ENCODE measurements at regions not wholly inside any gene's neighbourhood (a gene's known extent, or its start where the extent isn't known, plus 50 kb on each side); places are given as distances from the start of the nearest gene placed in this dataset.

DNA sequence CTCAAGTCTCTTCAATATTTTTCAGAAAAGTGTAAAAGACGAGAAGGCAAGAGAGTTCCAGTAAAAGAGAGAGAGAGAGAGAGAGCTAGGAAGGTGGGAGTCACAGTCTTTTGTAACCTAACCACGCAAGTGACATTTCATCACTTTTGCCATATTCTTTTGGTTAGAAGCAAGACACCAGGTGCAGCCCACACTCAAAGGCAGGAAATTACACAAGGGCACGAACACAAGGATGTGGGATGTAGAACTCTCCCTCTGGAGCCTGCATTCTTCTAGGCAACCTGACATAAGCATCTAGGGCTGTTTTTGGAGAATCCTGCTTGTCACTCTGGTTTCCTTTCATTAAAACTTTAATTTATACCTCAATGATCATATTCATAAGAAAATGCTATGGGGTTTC, 1213.1 kb downstream of the DNAJB9 start:
- TF ChIP-seq, protein P1, sequence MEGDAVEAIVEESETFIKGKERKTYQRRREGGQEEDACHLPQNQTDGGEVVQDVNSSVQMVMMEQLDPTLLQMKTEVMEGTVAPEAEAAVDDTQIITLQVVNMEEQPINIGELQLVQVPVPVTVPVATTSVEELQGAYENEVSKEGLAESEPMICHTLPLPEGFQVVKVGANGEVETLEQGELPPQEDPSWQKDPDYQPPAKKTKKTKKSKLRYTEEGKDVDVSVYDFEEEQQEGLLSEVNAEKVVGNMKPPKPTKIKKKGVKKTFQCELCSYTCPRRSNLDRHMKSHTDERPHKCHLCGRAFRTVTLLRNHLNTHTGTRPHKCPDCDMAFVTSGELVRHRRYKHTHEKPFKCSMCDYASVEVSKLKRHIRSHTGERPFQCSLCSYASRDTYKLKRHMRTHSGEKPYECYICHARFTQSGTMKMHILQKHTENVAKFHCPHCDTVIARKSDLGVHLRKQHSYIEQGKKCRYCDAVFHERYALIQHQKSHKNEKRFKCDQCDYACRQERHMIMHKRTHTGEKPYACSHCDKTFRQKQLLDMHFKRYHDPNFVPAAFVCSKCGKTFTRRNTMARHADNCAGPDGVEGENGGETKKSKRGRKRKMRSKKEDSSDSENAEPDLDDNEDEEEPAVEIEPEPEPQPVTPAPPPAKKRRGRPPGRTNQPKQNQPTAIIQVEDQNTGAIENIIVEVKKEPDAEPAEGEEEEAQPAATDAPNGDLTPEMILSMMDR (IDR thresholded peaks at IDR 0.05; ENCODE audit: insufficient read depth, low read length, poor library complexity, severe bottlenecking) = no peak
- no peak overlapping the region for H3K4me3 ChIP-seq (replicated peaks; ENCODE audit: low read depth, low read length)
- no peak for DNase-seq (ENCODE audit: extremely low read depth, insufficient read length)

DNA sequence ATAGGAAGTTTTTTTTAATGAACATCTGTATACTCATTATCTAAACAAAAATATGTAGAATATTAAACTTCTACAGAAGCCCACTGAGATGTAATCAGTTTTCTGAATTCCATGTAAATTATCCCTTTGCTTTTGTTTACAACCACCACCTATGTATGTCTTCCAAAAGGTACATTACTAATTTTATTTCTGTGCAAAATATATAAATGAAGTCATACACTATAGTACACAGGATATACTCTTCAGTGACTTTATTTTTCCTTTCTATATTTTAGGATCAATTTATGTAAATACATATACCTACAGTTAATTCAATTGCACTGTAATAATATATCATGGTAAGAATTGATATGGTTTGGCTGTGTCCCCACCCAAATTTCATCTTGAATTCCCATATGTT, 1236.9 kb downstream of the DNAJB9 start:
- no peaks in the 10 kb centered on the region for H3K36me3 ChIP-seq (ENCODE audit: control insufficient read depth, insufficient read depth, low read length)
- no peaks in the 10 kb centered on the region for H3K27me3 ChIP-seq (replicated peaks; ENCODE audit: control insufficient read depth, insufficient read depth, low read length)
- DNase-seq (ENCODE audit: extremely low read depth, insufficient read length) = no peak
- TF ChIP-seq, protein P1 (IDR thresholded peaks at IDR 0.05; ENCODE audit: insufficient read depth, low read length, poor library complexity, severe bottlenecking) = no peak
- no peak overlapping the region for H3K4me3 ChIP-seq (replicated peaks; ENCODE audit: low read depth, low read length)

More for the DNA sequence above, 1213.1 kb downstream of the DNAJB9 start:
- Histone ChIP-seq H3K36me3 (ENCODE audit: control insufficient read depth, insufficient read depth, low read length) (no peaks in the 10 kb centered on the region), H3K27me3 (replicated peaks; ENCODE audit: control insufficient read depth, insufficient read depth, low read length) (no peaks in the 10 kb centered on the region)

DNA sequence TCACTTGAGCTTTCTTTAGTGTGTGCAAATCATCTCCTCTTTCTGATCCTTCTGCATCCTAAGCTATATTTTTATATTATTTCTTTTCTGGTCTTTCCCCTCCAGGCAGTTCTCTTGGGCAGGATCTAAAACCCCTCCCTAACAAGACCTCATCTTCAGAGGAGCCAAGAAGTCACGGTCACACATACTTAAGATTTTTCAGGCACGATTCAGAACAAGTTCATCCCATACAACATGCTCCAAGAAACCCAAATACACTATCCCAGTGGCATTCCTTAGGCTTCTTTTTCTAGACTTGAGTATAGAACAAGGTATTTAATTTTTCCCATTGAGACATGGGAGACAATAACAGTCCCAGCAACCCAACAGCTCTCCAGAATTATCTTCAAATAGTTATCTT, 1251.5 kb downstream of the DNAJB9 start:
- H3K36me3 ChIP-seq (ENCODE audit: control insufficient read depth, insufficient read depth, low read length) = no peaks in the 10 kb centered on the region
- TF ChIP-seq, protein P1 (IDR thresholded peaks at IDR 0.05; ENCODE audit: insufficient read depth, low read length, poor library complexity, severe bottlenecking) = no peak
- no peak for DNase-seq (ENCODE audit: extremely low read depth, insufficient read length)
- no peak overlapping the region for H3K4me3 ChIP-seq (replicated peaks; ENCODE audit: low read depth, low read length)
- H3K27me3 ChIP-seq (replicated peaks; ENCODE audit: control insufficient read depth, insufficient read depth, low read length) = no peaks in the 10 kb centered on the region

DNA sequence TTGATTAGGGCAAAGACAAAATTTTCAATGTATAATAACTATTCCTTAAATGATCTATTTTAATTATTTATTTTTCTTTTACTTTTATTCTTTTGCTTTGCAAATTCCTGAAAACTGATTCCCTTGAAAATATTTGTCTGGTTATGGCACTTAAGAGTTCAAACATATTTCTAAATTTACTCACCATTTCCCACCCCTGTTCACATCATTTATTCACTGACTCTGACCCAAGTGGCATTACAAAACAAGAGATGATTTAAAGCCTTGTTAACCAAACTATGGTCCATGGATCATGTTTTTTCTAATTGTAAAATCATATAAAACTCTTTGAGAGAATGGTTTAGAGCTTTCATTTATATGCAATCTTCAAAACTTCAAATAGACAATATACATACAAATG, 1256.1 kb upstream of the LRRN3 start:
- no peak for DNase-seq (ENCODE audit: extremely low read depth, insufficient read length)
- H3K36me3 ChIP-seq (ENCODE audit: control insufficient read depth, insufficient read depth, low read length) = no peaks in the 10 kb centered on the region
- H3K4me3 ChIP-seq (replicated peaks; ENCODE audit: low read depth, low read length) = no peak overlapping the region
- TF ChIP-seq, protein P1 (IDR thresholded peaks at IDR 0.05; ENCODE audit: insufficient read depth, low read length, poor library complexity, severe bottlenecking) = no peak
- no peaks in the 10 kb centered on the region for H3K27me3 ChIP-seq (replicated peaks; ENCODE audit: control insufficient read depth, insufficient read depth, low read length)

DNA sequence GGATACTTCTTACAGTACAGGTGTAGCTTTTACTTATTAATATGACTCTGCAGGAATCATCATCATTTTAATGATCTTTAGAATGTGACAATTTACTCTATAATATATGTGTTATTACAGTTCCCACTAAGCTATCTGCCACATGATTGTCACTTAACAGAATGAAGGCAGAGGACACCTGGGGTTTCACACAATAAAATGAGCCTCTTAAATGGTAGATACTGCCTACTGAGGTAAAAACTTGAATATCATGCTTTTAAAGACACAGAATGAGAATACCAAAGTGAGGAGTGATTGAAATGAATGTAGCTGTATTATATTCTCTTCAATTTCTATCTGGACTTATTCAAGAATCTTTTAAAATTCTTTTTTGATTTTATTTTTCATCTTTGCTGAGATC, 1255.3 kb upstream of the LRRN3 start:
- no peak for DNase-seq (ENCODE audit: extremely low read depth, insufficient read length)
- TF ChIP-seq, protein P1 (IDR thresholded peaks at IDR 0.05; ENCODE audit: insufficient read depth, low read length, poor library complexity, severe bottlenecking) = no peak
- Histone ChIP-seq H3K36me3 (ENCODE audit: control insufficient read depth, insufficient read depth, low read length) (no peaks in the 10 kb centered on the region), H3K27me3 (replicated peaks; ENCODE audit: control insufficient read depth, insufficient read depth, low read length) (no peaks in the 10 kb centered on the region), H3K4me3 (replicated peaks; ENCODE audit: low read depth, low read length) (no peak overlapping the region)

DNA sequence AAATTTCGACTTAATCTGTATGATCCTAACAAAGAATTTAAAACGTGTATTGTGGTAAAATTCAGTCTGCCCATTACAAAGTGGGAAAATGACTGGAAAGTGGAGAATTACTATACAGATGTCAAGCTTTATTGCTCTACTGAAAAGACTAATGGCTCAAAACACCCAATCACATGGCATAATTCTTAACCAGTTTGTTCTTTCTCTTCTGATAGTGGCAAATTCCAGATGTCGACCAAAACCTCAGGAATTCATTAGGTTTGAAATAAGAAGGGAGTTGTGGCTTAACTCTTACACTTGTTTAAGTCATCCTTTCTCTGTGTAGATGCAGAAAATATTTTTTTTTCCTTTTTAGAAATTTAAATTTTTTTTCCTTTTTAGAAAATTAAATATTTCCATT, 1254.9 kb upstream of the LRRN3 start:
- no peak for DNase-seq (ENCODE audit: extremely low read depth, insufficient read length)
- H3K27me3 ChIP-seq (replicated peaks; ENCODE audit: control insufficient read depth, insufficient read depth, low read length) = no peaks in the 10 kb centered on the region
- TF ChIP-seq, protein P1 (IDR thresholded peaks at IDR 0.05; ENCODE audit: insufficient read depth, low read length, poor library complexity, severe bottlenecking) = no peak
- H3K4me3 ChIP-seq (replicated peaks; ENCODE audit: low read depth, low read length) = no peak overlapping the region
- H3K36me3 ChIP-seq (ENCODE audit: control insufficient read depth, insufficient read depth, low read length) = no peaks in the 10 kb centered on the region
